Vagina (tissue), 2 donors: ENCODE measurements at regions not wholly inside any gene's neighbourhood (a gene's known extent, or its start where the extent isn't known, plus 50 kb on each side); places are given as distances from the start of the nearest gene placed in this dataset.

Source experiments
- POLR2A ChIP-seq, 2 donors: fragments of 450-650 bp; IDR thresholded peaks; one replicate each; pipeline ENCODE4 v1.6.1; 2017; ENCODE audit warnings: antibody characterized with exemption in 2 of 2, mild to moderate bottlenecking in 2 of 2, moderate library complexity in 2 of 2
- POLR2AphosphoS5 ChIP-seq, 2 donors: sonication (generic); formaldehyde crosslinking; IDR thresholded peaks; one replicate each; pipeline ENCODE4 v1.9.0; 2017; ENCODE audit warnings: antibody characterized with exemption in 2 of 2, mild to moderate bottlenecking in 2 of 2, low read depth in 1 of 2; ENCODE audit not compliant: insufficient read depth in 1 of 2
- TF ChIP-seq, protein P1 (sequence below), 3 experiments: fragments of 450-650 bp in 2 of 3; fragments of 200-600 bp in 1 of 3; sonication (generic) in 1 of 3; IDR thresholded peaks; one replicate each; pipeline ENCODE4 v1.5.1; 2017 to 2019; ENCODE audit warnings: antibody characterized with exemption in 3 of 3, mild to moderate bottlenecking in 2 of 3, moderate library complexity in 2 of 3

DNA sequence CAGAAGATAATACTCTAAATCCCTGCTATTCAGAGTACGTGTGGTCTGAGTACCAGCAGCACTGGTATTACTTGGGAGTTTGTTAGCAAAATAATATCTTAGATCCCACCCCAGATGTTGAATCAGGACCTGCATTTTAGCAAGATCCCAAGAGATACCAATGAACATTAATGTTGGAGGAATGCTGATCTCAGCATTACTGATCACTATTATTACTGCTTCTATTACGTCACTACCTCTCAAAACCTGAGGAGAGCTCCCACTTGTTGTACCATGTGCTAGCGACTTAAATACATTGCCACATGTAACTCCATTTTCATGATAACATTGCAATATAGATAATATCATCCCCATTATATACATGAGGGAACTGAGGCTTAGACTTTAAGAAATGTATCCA is 185.2 kb downstream of the SPRY1 start:
- TF ChIP-seq, protein P1, sequence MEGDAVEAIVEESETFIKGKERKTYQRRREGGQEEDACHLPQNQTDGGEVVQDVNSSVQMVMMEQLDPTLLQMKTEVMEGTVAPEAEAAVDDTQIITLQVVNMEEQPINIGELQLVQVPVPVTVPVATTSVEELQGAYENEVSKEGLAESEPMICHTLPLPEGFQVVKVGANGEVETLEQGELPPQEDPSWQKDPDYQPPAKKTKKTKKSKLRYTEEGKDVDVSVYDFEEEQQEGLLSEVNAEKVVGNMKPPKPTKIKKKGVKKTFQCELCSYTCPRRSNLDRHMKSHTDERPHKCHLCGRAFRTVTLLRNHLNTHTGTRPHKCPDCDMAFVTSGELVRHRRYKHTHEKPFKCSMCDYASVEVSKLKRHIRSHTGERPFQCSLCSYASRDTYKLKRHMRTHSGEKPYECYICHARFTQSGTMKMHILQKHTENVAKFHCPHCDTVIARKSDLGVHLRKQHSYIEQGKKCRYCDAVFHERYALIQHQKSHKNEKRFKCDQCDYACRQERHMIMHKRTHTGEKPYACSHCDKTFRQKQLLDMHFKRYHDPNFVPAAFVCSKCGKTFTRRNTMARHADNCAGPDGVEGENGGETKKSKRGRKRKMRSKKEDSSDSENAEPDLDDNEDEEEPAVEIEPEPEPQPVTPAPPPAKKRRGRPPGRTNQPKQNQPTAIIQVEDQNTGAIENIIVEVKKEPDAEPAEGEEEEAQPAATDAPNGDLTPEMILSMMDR (IDR thresholded peaks at IDR 0.05) = no peak
- TF ChIP-seq POLR2AphosphoS5 (IDR thresholded peaks at IDR 0.05; ENCODE audit: insufficient read depth in 1 of 2, low read depth in 1 of 2) = no peak
- no peak for TF ChIP-seq POLR2A (IDR thresholded peaks at IDR 0.05)
